IPS DF 19.7 (cell line): ENCODE measurements at regions not wholly inside any gene's neighbourhood (a gene's known extent, or its start where the extent isn't known, plus 50 kb on each side); places are given as distances from the start of the nearest gene placed in this dataset.
"Not testable (repeated sequence)": the region's sequence is repeated elsewhere in the genome, so short reads cannot be mapped to it uniquely, and the experiment has no call there.

Experiments
- DNase-seq: peaks from one replicate; pipeline ENCODE4 v3.0.0-alpha.2; 2013; ENCODE audit warnings: low read depth, low spot score

- no peak for DNase-seq
These were observed 915.6 kb downstream of the TRHDE start for GRCh38 chr12:73187765-73188164.

- DNase-seq = no peak
These were observed 938.5 kb downstream of the TRHDE start for GRCh38 chr12:73210548-73211204.

- DNase-seq = no peak
These were observed 948.8 kb downstream of the TRHDE start for GRCh38 chr12:73220951-73221350.

- no peak for DNase-seq
These were observed 949.2 kb downstream of the TRHDE start for GRCh38 chr12:73221398-73221797.

GRCh38 chr12:73221836-73222235, 949.7 kb downstream of the TRHDE start:
- no peak for DNase-seq

- no peak for DNase-seq
These were observed 953.3 kb downstream of the TRHDE start for GRCh38 chr12:73225371-73225937.

GRCh38 chr12:73225941-73226340, 953.8 kb downstream of the TRHDE start:
- DNase-seq = no peak

- DNase-seq = no peak
These were observed 954.4 kb downstream of the TRHDE start for GRCh38 chr12:73226593-73226992.

- DNase-seq = not testable (repeated sequence)
These were observed 956.7 kb downstream of the TRHDE start for GRCh38 chr12:73228828-73229227.

GRCh38 chr12:73235387-73235786, 963.2 kb downstream of the TRHDE start:
- no peak for DNase-seq

- DNase-seq = no peak
These were observed 967.9 kb downstream of the TRHDE start for GRCh38 chr12:73240110-73240509.

- DNase-seq = no peak
These were observed 990.7 kb downstream of the TRHDE start for GRCh38 chr12:73262788-73263381.

- DNase-seq = no peak
These were observed 994.0 kb downstream of the TRHDE start for GRCh38 chr12:73266206-73266605.

GRCh38 chr12:73274976-73275375, 1002.8 kb downstream of the TRHDE start:
- DNase-seq = no peak

GRCh38 chr12:73277971-73278370, 1005.8 kb downstream of the TRHDE start:
- no peak for DNase-seq

- DNase-seq = no peak
These were observed 1029.4 kb downstream of the TRHDE start for GRCh38 chr12:73301530-73301929.

GRCh38 chr12:73307260-73307659, 1035.1 kb downstream of the TRHDE start:
- DNase-seq = no peak

- DNase-seq = no peak
These were observed 1035.9 kb downstream of the TRHDE start for GRCh38 chr12:73308079-73308478.

GRCh38 chr12:73308747-73309146, 1036.6 kb downstream of the TRHDE start:
- no peak for DNase-seq

GRCh38 chr12:73321319-73321718, 1049.1 kb downstream of the TRHDE start:
- no peak for DNase-seq

- no peak for DNase-seq
These were observed 1049.6 kb downstream of the TRHDE start for GRCh38 chr12:73321776-73322175.

GRCh38 chr12:73330584-73331351, 1058.6 kb downstream of the TRHDE start:
- DNase-seq = no peak
